OCI-LY7 (cell line): ENCODE measurements at regions not wholly inside any gene's neighbourhood (a gene's known extent, or its start where the extent isn't known, plus 50 kb on each side); places are given as distances from the start of the nearest gene placed in this dataset.

Experiments used
- BruUV-seq: library from RNA; stranded (reverse); fragments of 400-500 nt; replicated peaks from 2 replicates; lab custom pipeline; 2021; lab: Mats Ljungman, UMichigan
- CTCF ChIA-PET: fragments of 300-600 bp; sonication (Branson Sonifier 250); formaldehyde crosslinking; loops from one replicate; lab custom pipeline; 2022; ENCODE audit warnings: antibody characterized with exemption; ENCODE audit not compliant: unreplicated experiment; lab: Charles Lee
- POLR2A ChIA-PET: fragments of 300-600 bp; sonication (Branson Sonifier 250); formaldehyde crosslinking; loops from one replicate; lab custom pipeline; 2022; ENCODE audit warnings: antibody characterized with exemption; lab: Charles Lee
- DNase-seq: peaks from one replicate; pipeline ENCODE4 v3.0.0-alpha.2; 2015; ENCODE audit warnings: low spot score
- H2AFZ ChIP-seq: fragments of 200-600 bp; sonication (generic), shearing (Covaris generic); 2 replicates; pipeline ENCODE4 v1.6.1; 2014; ENCODE audit warnings: mild to moderate bottlenecking, antibody characterized with exemption, low read length, moderate library complexity
- H3K27ac ChIP-seq: fragments of 200-600 bp; sonication (generic); 2 replicates; pipeline ENCODE4 v1.5.1; 2014; ENCODE audit warnings: mixed run types, low read depth, mild to moderate bottlenecking, moderate library complexity, low read length, inconsistent platforms; ENCODE audit not compliant: poor library complexity, severe bottlenecking
- H3K36me3 ChIP-seq: fragments of 200-600 bp; sonication (generic); 2 replicates; pipeline ENCODE4 v1.6.1; 2014; ENCODE audit warnings: mild to moderate bottlenecking, antibody characterized with exemption, low read length, moderate library complexity, mixed read lengths; ENCODE audit not compliant: insufficient read depth
- H3K4me1 ChIP-seq: fragments of 200-600 bp; sonication (generic); 2 replicates; pipeline ENCODE4 v1.5.1; 2014; ENCODE audit warnings: mild to moderate bottlenecking, low read length; ENCODE audit not compliant: insufficient read depth, poor library complexity, severe bottlenecking
- H3K4me2 ChIP-seq: fragments of 200-600 bp; sonication (generic); 2 replicates; pipeline ENCODE4 v1.6.1; 2014; ENCODE audit warnings: mild to moderate bottlenecking, low read length
- H3K4me3 ChIP-seq: fragments of 200-600 bp; sonication (generic); 2 replicates; pipeline ENCODE4 v1.5.1; 2014; ENCODE audit warnings: mild to moderate bottlenecking, low read depth, low read length; ENCODE audit not compliant: poor library complexity, severe bottlenecking
- H3K79me2 ChIP-seq: fragments of 200-600 bp; sonication (generic); 2 replicates; pipeline ENCODE4 v1.6.1; 2016; ENCODE audit warnings: low read depth, mild to moderate bottlenecking, low read length, moderate library complexity, mixed read lengths; ENCODE audit not compliant: insufficient read depth
- H3K9me2 ChIP-seq: fragments of 200-600 bp; sonication (generic); 2 replicates; pipeline ENCODE4 v1.6.1; 2016; ENCODE audit warnings: mild to moderate bottlenecking, low read length, mixed read lengths; ENCODE audit not compliant: insufficient read depth
- H3K9me3 ChIP-seq: fragments of 200-600 bp; sonication (generic); 2 replicates; pipeline ENCODE4 v1.6.1; 2014; ENCODE audit warnings: mild to moderate bottlenecking, mixed run types, low read length, mixed read lengths
- H4K20me1 ChIP-seq: fragments of 200-600 bp; sonication (generic); 2 replicates; pipeline ENCODE4 v1.6.1; 2014; ENCODE audit warnings: mild to moderate bottlenecking, antibody characterized with exemption, low read length, moderate library complexity, mixed read lengths; ENCODE audit not compliant: insufficient read depth
- CTCF ChIP-seq: fragments of 200-600 bp; sonication (generic); conservative IDR thresholded peaks from 2 replicates; pipeline ENCODE4 v1.5.1; 2014; ENCODE audit warnings: mild to moderate bottlenecking, antibody characterized with exemption, low read length, moderate library complexity, mixed read lengths
- EZH2phosphoT487 ChIP-seq: fragments of 200-600 bp; sonication (generic); IDR thresholded peaks from 2 replicates; pipeline ENCODE4 v1.6.1; 2018; ENCODE audit warnings: low read depth, borderline replicate concordance, mild to moderate bottlenecking, mixed run types, antibody characterized with exemption, low read length, moderate library complexity, mixed read lengths
- intact Hi-C: fragments of 100-400 bp; cut with micrococcal nuclease; formaldehyde crosslinking; loops from one replicate; pipeline ENCODE4 v1.10.0; 2022; ENCODE audit not compliant: unreplicated experiment

GRCh38 chr3:127458696-127459604 lies 131.6 kb downstream of the TPRA1 start:
- no peak overlapping the region for H2AFZ ChIP-seq
- no peak overlapping the region for H3K4me3 ChIP-seq
- intact Hi-C loops, result loop anchor here (5.0 to 10.0 kb wide), 2 partner anchors 474 to 782 kb away; partner anchors contain the start of gene PLXNA1
- no TSS peak for BruUV-seq
- DNase-seq, result peak; percentile 47
- ChIA-PET POLR2A (no interaction called here), CTCF (no interaction called here)
- H3K9me3 ChIP-seq, result no peaks in the 10 kb centered on the region
- H4K20me1 ChIP-seq, result no peaks in the 10 kb centered on the region
- H3K4me2 ChIP-seq, result no peak overlapping the region
- H3K27ac ChIP-seq, result no peak overlapping the region
- no peaks in the 10 kb centered on the region for H3K4me1 ChIP-seq
- H3K36me3 ChIP-seq, result no peaks in the 10 kb centered on the region
- TF ChIP-seq CTCF, result no peak
- no peak for TF ChIP-seq EZH2phosphoT487
- no peaks in the 10 kb centered on the region for H3K9me2 ChIP-seq
- no peaks in the 10 kb centered on the region for H3K79me2 ChIP-seq

GRCh38 chr3:127457546-127458145 lies 132.9 kb downstream of the TPRA1 start:
- Histone ChIP-seq H3K9me2 (no peaks in the 10 kb centered on the region), H3K36me3 (no peaks in the 10 kb centered on the region), H3K79me2 (no peaks in the 10 kb centered on the region), H2AFZ (no peak overlapping the region), H3K9me3 (no peaks in the 10 kb centered on the region), H3K27ac (no peak overlapping the region), H4K20me1 (no peaks in the 10 kb centered on the region), H3K4me1 (no peaks in the 10 kb centered on the region), H3K4me3 (no peak overlapping the region), H3K4me2 (no peak overlapping the region)
- DNase-seq, result no peak
- TF ChIP-seq CTCF, result no peak
- no peak for TF ChIP-seq EZH2phosphoT487
- ChIA-PET POLR2A (no interaction called here), CTCF (no interaction called here)
- intact Hi-C loops, result loop anchor here (5.0 to 10.0 kb wide), 2 partner anchors 473 to 780 kb away; partner anchors contain the start of gene PLXNA1
- BruUV-seq, result no TSS peak

GRCh38 chr3:127457094-127457475 lies 133.4 kb downstream of the TPRA1 start:
- ChIA-PET CTCF (no interaction called here), POLR2A (no interaction called here)
- Histone ChIP-seq H4K20me1 (no peaks in the 10 kb centered on the region), H3K36me3 (no peaks in the 10 kb centered on the region), H3K9me3 (no peaks in the 10 kb centered on the region), H3K9me2 (no peaks in the 10 kb centered on the region), H3K4me1 (no peaks in the 10 kb centered on the region), H3K27ac (no peak overlapping the region), H3K79me2 (no peaks in the 10 kb centered on the region), H3K4me3 (no peak overlapping the region), H3K4me2 (no peak overlapping the region), H2AFZ (no peak overlapping the region)
- TF ChIP-seq EZH2phosphoT487 (no peak), CTCF (no peak)
- no TSS peak for BruUV-seq
- DNase-seq, result no peak
- intact Hi-C loops, result loop anchor here (5.0 to 10.0 kb wide), 2 partner anchors 472 to 780 kb away; partner anchors contain the start of gene PLXNA1
